SIG-M5 treated with dmso at 0.1 percent for 504 hours (cell line): ENCODE measurements at regions not wholly inside any gene's neighbourhood (a gene's known extent, or its start where the extent isn't known, plus 50 kb on each side); places are given as distances from the start of the nearest gene placed in this dataset.
"Not testable (repeated sequence)": the region's sequence is repeated elsewhere in the genome, so short reads cannot be mapped to it uniquely, and the experiment has no call there.

Experiments used
- DNase-seq: peaks from one replicate; lab custom pipeline; 2025; ENCODE audit not compliant: unreplicated experiment; lab: John Stamatoyannopoulos, UW

- DNase-seq = no peak
Observed at GRCh38 chr17:71866095-71866494, 254.7 kb upstream of the SOX9 start.

GRCh38 chr17:71869293-71869692 lies 251.5 kb upstream of the SOX9 start:
- no peak for DNase-seq

GRCh38 chr17:71869841-71870545 lies 250.8 kb upstream of the SOX9 start:
- DNase-seq = no peak

GRCh38 chr17:71870546-71870862 lies 250.3 kb upstream of the SOX9 start:
- no peak for DNase-seq

DNA sequence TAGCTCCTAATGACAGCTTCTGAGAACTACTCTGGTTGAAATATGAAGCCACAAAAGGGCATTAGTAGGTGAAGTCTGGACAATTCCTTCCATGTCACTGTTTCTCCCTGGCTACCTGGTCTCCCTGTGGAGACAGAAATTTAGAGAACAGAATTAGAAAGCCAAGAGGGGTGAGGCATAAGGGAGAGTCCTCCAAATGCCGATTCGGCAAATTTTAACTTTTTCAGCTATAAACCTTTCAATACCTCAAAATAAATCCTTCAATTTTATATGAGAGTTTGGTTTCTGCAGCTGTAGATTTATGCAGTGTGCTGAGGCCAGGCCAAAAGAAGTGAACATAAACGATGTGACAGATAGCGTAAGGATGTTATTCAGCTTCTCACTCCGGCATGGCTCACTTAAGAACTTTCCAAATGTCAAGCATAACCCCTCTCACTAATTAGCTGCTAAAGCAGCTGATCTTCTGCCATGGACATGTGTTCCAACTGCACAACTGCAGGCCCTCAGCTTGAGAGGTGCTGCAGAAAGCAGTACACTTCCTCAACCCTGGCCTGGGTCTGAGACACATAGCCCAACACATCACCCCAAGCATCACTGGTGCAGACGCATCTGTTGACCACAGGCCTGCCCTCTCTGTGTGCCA lies 247.9 kb upstream of the SOX9 start:
- DNase-seq = no peak

DNA sequence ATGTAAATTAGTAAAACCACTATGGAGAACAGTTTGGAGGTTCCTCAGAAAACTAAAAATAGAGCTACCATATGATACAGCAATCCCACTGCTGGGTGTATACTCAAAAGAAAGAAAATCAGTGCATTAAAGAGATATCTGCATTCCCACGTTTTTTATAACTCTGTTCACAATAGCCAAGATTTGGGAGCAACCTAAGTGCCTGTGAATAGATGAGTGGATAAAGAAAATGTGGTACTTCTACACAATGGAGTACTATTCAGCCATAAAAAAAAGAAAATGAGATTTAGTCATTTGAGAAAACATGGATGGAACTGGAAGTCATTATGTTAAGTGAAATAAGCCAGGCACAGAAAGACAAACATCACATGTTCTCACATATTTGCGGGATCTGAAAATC lies 246.0 kb upstream of the SOX9 start:
- not testable (repeated sequence) for DNase-seq

GRCh38 chr17:71878271-71878670 lies 242.5 kb upstream of the SOX9 start:
- DNase-seq = no peak

- no peak for DNase-seq
Observed at GRCh38 chr17:71878998-71879397, 241.8 kb upstream of the SOX9 start.

- no peak for DNase-seq
Observed at GRCh38 chr17:71881041-71881440, 239.8 kb upstream of the SOX9 start.

DNA sequence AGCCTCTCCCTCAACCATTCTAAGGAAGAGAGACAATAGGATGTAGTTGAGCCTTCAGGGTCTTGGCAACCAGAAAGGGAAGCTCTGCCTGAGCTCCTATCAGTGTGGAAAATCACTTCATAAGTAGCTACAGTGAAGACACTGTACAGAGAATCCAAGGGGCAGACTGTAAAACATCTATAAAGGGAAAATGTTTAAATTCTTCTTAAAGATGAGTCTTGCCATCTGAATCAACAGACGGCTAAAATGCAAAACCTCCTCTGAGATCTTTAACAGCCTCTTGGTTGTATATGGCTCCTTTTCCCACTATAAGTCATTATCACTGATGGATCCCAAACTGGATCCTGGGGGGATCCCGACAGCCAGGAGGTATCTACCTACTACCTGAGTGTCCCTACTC lies 239.2 kb upstream of the SOX9 start:
- no peak for DNase-seq

GRCh38 chr17:71883258-71883657 lies 237.6 kb upstream of the SOX9 start:
- no peak for DNase-seq

DNA sequence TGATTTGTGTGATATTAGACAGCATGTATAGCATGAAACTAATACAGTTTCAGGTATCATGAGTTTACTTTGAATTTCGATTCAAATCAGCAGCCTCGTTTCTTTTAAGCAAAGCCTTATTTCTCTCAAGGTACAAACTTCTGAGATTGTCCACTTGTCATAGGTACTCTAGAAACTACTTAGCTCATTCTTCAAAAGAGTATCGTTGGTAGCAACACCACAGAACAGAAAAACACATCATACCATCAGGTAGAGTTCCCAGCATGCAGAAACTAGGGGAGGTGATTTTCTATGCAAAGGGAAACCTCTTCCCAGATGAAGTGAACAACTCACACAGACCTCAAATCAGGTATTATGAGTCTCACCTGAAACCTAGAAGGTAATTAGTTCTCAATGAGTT lies 237.0 kb upstream of the SOX9 start:
- no peak for DNase-seq

DNA sequence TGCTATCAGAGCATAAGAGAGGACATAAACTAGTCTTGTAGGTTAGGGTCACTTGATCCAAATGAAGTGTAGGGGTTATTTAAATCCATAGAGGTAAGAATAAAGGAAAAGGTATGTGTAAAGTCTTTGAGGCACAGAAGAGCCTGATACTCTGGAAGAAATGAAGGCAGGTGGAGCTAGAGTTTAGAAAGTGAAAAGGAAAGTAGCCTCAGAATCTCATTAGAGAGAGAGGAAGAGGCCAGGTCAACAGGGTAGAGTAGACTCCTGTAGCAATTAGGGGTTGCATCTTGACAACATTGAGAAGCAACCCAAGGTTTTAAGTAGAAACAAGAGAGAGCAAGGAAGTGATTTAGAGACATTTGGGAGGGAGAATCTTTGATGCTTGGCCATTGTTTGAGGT lies 235.2 kb upstream of the SOX9 start:
- no peak for DNase-seq

DNA sequence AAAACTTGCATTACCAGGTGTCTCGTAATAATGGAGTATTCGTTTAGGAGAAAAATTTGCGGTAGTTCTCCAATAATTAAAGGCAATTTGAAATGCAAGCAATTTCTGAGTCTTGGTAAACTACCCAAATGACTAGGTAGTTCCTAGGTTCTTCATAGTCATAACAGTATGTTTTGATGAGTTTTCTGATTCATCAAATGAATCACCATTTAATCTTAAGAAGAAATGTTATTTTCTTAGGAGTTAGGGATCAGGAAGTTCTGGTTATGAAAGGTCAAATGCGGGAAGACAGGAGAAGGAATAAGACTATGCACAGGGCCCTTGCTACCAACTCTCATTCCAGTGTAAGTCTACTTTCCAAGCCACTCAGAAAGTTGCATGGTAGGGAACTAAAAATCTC lies 221.5 kb upstream of the SOX9 start:
- no peak for DNase-seq

- no peak for DNase-seq
Observed at GRCh38 chr17:71900621-71901229, 220.1 kb upstream of the SOX9 start.

DNA sequence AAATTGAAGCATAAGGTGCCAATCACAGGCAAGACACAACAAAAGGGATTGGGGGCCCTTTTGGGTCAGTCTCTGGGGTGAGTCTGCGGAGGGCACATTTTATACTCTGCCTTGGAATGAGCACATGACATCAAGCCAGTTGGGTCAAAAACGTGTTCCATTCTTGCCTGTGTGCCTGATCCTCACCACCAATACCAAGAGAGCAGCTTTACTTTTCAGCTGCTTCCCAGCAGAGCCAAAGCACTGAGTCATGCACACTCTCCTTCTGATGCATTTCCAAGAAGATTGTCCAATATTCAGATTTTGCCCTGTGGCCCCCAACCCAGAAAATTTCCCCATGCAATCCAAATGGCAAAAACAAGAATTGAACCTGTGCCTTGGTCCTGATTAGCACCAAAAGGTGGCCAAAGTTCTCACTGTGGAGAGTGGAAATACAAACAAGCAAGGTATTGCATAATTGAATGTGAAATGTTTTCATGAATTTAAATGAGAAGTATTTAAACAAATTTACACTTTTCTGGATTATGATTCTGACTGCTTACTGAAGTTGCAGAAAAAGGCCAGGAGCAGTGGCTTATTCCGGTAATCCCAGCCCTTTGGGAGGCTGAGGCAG lies 217.8 kb upstream of the SOX9 start:
- DNase-seq = no peak

DNA sequence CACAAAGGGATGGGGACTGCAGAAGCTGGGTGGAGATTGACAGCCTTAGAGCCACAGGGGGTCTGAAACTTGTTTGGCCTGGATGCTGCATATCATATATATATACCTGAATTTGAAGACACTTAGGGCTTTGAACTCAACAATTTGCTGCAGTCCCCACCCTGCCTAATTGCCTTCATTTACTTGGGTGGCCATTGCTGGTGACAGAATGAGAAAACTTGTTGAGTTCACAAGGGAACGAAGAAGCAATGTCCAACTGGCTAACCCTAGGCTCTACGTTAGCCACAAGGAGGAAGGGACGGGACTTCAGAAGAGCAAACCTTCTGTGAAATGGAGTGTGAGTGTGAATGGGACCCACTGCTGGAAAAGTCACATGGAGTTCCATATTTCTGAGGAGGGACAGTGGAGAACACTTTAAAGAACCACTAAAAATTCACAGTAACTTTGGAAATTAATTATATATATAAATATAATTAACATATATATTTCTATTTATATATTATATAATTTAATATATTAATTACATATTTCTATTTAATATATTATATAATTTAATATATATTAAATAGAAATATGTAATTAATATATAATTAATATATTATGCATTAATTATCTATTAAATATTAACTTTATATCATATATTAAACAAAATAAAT lies 215.3 kb upstream of the SOX9 start:
- DNase-seq = no peak

DNA sequence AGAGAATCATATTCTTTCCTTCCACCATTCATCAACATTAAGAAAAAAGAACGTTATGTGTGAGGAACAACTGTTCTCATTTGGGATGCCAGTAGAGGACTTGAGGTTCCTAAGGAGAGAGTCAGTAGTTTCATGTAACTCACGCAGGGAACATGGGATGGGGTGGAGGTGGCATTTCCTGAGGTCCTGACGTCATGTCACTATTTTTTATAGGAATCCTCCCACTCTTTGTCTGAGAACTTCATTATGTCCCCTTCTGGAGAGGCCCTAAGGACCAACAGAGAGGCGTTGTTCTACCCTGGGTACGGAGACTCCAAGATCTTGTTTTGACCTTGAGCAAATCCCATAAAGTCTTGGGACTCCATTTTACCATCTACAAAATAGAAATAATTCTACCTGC lies 211.7 kb upstream of the SOX9 start:
- no peak for DNase-seq

DNA sequence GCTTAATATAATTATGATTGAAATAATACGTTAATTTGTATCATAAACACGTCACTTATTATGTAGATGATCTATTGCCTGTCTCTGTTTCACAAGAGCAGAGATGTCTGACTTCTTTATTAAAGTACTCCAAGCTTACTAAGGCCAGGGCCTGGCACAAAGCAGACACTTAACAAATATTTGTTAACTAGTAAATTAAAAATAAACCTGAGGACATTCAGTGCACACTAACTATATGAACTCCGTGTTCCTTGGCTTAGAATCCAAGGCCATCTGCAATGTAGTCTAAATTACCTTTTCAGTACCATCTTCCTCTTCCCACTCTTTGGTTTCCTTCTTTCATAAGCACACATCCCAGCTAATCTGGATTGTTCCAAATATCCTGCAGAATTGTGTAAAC lies 210.8 kb upstream of the SOX9 start:
- DNase-seq = no peak

- no peak for DNase-seq
Observed at GRCh38 chr17:71914042-71914441, 206.8 kb upstream of the SOX9 start.

- no peak for DNase-seq
Observed at GRCh38 chr17:71914812-71915211, 206.0 kb upstream of the SOX9 start.

DNA sequence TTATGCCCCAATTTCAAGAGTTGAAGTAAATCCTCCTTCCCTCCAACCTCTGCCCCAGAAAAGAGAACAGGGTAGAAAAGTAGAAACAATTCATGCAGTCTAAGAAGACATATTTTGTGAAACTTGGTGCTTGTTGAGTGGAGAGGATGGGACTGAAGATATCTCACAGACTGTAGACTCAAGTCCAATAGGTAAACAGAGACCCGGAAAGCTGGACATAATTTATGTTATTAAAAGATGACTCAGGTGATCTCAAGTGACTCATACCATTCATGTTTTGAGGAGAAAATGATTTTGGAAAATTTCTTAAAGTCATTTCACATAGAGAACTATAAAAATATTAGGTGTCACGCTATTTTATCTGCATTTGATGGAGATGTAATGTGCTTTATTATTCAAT lies 203.1 kb upstream of the SOX9 start:
- DNase-seq = no peak
